ENCODE measurements at regions not wholly inside any gene's neighbourhood (a gene's known extent, or its start where the extent isn't known, plus 50 kb on each side); places are given as distances from the start of the nearest gene placed in this dataset.
"Not testable (repeated sequence)": the region's sequence is repeated elsewhere in the genome, so short reads cannot be mapped to it uniquely, and the experiment has no call there.

DNA sequence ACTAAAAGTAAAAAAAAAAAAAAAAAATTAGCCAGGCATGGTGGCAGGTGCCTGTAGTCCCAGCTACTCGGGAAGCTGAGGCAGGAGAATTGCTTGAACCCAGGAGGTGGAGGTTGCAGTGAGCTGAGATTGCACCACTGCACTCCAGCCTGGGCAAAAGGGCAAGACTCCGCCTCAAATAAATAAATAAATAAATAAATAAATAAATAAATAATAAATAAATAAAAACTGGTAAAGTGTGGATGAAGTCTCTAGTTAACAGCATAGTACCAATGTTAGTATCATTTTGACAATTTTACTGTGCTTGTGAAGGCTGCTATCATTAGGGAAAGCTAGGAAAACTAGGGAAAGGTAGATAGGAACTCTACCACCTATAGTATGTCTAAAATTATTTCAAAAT, 581.0 kb upstream of the ID4 start:
- not testable (repeated sequence) for H3K9me3 Mint-ChIP-seq; H3K4me1 Mint-ChIP-seq (ENCODE audit: low read depth); H3K36me3 Mint-ChIP-seq (ENCODE audit: insufficient read depth in 2 of 2); H3K27me3 Mint-ChIP-seq (ENCODE audit: low read depth); H3K27ac Mint-ChIP-seq; H3K4me3 Mint-ChIP-seq; DNase-seq; ATAC-seq (replicated peaks in 1 of 2)

DNA sequence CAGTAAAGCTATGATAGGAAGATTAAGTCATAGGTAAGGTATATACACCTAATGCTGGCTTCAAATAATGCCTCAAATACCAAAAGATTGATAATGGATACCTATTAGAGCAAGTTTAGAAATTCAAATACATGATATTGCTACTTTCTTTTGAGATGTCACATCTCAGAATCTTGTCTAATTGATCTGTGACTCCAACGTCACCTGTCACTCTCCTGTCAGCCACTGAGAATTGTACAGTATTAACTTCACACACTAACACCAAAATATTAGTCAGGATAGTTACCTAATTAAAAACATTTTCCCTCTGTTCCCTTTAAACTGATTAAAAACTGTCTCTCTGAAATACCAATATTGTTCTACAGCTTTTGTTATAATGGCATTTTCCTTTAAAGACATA, 575.5 kb upstream of the ID4 start:
- Mint-ChIP-seq H3K4me1 (ENCODE audit: low read depth) (no peaks in the 10 kb centered on the region), H3K9me3 (peaks cover 1 to 3% of the 10 kb centered on the region in 2 donors), H3K27ac (no peak overlapping the region), H3K4me3 (no peak overlapping the region), H3K27me3 (ENCODE audit: low read depth) (no peaks in the 10 kb centered on the region), H3K36me3 (ENCODE audit: insufficient read depth in 2 of 2) (no peaks in the 10 kb centered on the region)
- no peak for ATAC-seq (replicated peaks in 1 of 2)
- no peak for DNase-seq

DNA sequence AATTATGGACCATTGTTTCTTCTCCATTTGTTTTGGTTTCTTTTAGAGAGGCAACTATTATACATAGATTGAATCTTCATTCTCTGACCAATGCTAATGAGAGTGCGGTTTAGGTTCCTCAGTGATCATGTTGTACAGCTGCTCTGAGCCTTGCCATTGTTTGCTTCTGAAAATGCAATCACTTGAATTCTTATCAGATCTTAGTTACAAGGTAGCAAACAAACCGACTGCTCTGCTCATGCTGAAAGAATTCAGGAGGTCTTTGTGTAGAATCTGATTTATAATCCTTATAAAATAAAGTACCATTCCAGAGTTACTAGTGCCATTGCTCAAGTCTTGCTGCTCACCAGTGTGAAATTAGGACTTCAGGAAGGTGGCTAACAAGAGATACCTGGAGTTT, 569.1 kb upstream of the ID4 start:
- Mint-ChIP-seq H3K4me3 (no peak overlapping the region), H3K27me3 (ENCODE audit: low read depth) (no peaks in the 10 kb centered on the region), H3K36me3 (ENCODE audit: insufficient read depth in 2 of 2) (peaks cover 2 to 4% of the 10 kb centered on the region in 2 donors), H3K27ac (no peak overlapping the region), H3K4me1 (ENCODE audit: low read depth) (no peaks in the 10 kb centered on the region), H3K9me3 (peaks cover 4 to 7% of the 10 kb centered on the region in 2 donors)
- no peak for ATAC-seq (replicated peaks in 1 of 2)
- DNase-seq, result no peak

DNA sequence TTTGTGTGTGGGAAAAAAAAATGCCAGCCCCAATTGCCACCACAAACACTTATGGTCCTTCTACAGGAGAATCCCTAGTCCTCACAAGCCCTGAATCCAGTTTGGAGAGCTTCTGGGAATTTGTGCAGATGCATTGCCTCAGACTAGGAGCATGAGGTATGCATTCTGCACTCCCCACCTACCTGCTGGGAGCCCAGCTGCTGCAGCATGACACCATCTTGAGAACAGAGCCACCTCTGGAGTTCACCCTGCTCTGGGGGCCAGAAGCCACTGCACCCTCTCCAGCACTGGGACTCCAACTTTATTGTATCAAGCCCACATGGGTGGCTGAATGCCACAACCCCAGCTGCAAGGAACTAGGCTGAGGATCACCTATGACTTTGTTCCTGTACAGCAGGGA, 568.5 kb upstream of the ID4 start:
- no peaks in the 10 kb centered on the region for H3K4me1 Mint-ChIP-seq (ENCODE audit: low read depth)
- no peak overlapping the region for H3K4me3 Mint-ChIP-seq
- DNase-seq (no peak), ATAC-seq (replicated peaks in 1 of 2) (no peak)
- no peaks in the 10 kb centered on the region for H3K27me3 Mint-ChIP-seq (ENCODE audit: low read depth)
- peaks cover 5 to 7% of the 10 kb centered on the region in 2 donors for H3K9me3 Mint-ChIP-seq
- peaks cover 2 to 4% of the 10 kb centered on the region in 2 donors for H3K36me3 Mint-ChIP-seq (ENCODE audit: insufficient read depth in 2 of 2)
- no peak overlapping the region for H3K27ac Mint-ChIP-seq

DNA sequence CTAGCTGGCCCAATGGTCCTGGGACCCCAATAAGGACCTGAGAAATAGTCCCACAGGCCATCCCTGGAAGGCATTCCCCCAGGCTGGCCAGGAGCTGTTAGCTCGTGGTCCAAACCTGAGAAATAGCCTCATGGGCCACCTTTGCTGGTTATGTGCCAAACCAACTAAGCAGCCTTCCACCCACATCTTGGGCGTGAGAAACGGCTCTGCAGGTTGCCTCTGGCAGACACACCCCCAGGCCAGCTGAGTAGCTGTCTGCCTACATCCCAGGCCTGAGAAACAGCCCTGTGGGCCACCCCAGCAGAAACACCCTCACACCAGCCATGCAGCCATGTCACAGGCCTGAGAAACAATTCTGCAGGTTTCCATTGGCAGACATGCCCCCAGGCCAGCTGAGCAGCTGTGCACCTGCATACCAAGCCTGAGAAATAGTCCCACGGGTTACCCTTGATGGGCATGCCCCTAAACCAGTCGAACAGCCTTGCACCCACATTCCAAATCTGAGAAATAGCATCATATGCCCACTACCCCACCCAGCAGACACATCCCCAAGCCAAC, 567.8 kb upstream of the ID4 start:
- peaks cover 2 to 4% of the 10 kb centered on the region in 2 donors for H3K36me3 Mint-ChIP-seq (ENCODE audit: insufficient read depth in 2 of 2)
- ATAC-seq (replicated peaks in 1 of 2) (no peak), DNase-seq (no peak)
- no peak overlapping the region for H3K4me3 Mint-ChIP-seq
- H3K27me3 Mint-ChIP-seq (ENCODE audit: low read depth), result no peaks in the 10 kb centered on the region
- H3K9me3 Mint-ChIP-seq, result peaks cover 5 to 7% of the 10 kb centered on the region in 2 donors
- no peak overlapping the region for H3K27ac Mint-ChIP-seq
- no peaks in the 10 kb centered on the region for H3K4me1 Mint-ChIP-seq (ENCODE audit: low read depth)

DNA sequence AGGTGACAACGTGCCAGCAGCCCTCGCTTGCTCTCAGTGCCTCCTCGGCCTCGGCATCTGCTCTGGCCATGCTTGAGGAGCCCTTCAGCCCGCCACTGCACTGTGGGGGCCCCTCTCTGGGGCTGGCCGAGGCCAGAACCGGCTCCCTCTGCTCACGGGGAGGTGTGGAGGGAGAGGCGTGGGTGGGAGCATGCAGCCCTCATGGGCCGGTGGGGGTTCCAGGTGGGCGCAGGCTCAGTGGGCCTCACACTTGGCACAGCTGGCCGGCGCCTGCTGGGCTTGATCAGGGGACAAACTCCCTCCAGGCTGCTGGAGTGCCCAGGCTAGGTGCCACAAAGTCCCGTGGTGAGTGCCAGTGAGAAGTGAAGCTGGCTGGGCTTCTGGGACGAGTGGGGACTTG, 566.6 kb upstream of the ID4 start:
- Mint-ChIP-seq H3K36me3 (ENCODE audit: insufficient read depth in 2 of 2) (peaks cover 2 to 4% of the 10 kb centered on the region in 2 donors), H3K27ac (no peak overlapping the region), H3K4me3 (no peak overlapping the region), H3K9me3 (peaks cover 5 to 7% of the 10 kb centered on the region in 2 donors), H3K27me3 (ENCODE audit: low read depth) (no peaks in the 10 kb centered on the region), H3K4me1 (ENCODE audit: low read depth) (no peaks in the 10 kb centered on the region)
- no peak for ATAC-seq (replicated peaks in 1 of 2)
- DNase-seq, result no peak

DNA sequence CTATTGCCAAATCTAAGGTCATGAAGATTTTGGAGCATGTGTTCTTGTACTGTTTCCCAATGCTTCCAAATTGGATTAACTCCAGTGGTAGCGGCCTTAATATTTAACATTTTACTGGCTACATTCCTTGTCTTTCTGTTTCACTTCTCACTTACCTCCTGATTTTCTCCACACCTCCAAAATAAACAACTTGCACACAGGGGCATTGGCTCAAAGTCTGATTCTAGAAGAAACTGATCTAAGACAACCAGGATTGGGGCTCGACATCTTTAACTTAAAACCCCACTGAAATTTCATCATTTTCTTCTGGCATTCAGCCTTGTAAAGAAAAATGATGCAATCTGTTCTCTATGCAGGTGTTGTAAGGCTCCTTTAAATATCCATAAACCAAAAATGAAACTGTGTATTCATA, 557.9 kb upstream of the ID4 start:
- Mint-ChIP-seq H3K4me1 (ENCODE audit: low read depth) (no peaks in the 10 kb centered on the region), H3K36me3 (ENCODE audit: insufficient read depth in 2 of 2) (no peaks in the 10 kb centered on the region), H3K4me3 (no peak overlapping the region), H3K27me3 (ENCODE audit: low read depth) (no peaks in the 10 kb centered on the region), H3K9me3 (peaks cover 7 to 9% of the 10 kb centered on the region in 2 donors), H3K27ac (no peak overlapping the region)
- ATAC-seq (replicated peaks in 1 of 2) (no peak), DNase-seq (no peak)

DNA sequence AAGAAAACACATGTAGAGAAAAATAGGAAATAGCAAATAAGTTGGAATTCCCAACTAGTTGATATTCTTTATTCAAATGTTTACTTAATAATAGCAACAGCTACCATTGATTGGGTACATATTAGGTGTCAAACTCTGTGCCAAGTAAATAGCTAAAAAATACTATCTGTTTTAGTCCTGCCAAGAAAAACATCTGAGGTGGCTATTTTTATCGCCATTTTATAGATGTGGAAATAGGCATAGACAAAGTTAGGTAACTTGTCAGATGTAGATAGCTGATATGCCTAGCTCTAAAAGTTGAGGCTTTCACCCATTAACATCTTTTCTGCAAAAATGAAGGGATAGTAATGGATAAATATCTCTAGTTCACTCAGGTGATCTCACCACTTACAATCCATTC, 549.2 kb upstream of the ID4 start:
- no peak for ATAC-seq (replicated peaks in 1 of 2)
- Mint-ChIP-seq H3K4me3 (no peak overlapping the region), H3K4me1 (ENCODE audit: low read depth) (no peaks in the 10 kb centered on the region), H3K9me3 (peaks cover 0 to 1% of the 10 kb centered on the region in 2 donors), H3K36me3 (ENCODE audit: insufficient read depth in 2 of 2) (no peaks in the 10 kb centered on the region), H3K27me3 (ENCODE audit: low read depth) (no peaks in the 10 kb centered on the region), H3K27ac (no peak overlapping the region)
- DNase-seq, result no peak

DNA sequence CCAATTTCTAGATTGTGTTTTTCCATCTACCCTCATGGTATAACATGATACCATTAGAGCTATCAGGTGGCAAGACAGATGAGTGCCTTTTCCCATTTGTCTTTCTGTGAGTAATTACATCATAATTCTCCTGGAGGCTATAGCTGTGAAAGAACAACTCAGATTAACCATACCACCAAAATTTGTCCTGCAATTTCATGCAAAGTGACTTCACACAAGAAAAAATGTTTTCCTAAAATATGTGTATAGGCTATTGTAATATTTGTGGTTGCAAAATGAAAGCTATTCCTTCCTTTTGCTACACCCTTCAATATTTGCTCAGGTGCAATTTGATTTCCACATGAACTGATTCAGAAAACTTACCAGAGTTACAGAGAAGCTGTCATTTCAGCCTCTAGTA, 547.7 kb upstream of the ID4 start:
- Mint-ChIP-seq H3K4me3 (no peak overlapping the region), H3K36me3 (ENCODE audit: insufficient read depth in 2 of 2) (no peaks in the 10 kb centered on the region), H3K27ac (no peak overlapping the region), H3K9me3 (peaks cover 0 to 1% of the 10 kb centered on the region in 2 donors), H3K27me3 (ENCODE audit: low read depth) (no peaks in the 10 kb centered on the region), H3K4me1 (ENCODE audit: low read depth) (no peaks in the 10 kb centered on the region)
- no peak for ATAC-seq (replicated peaks in 1 of 2)
- no peak for DNase-seq

DNA sequence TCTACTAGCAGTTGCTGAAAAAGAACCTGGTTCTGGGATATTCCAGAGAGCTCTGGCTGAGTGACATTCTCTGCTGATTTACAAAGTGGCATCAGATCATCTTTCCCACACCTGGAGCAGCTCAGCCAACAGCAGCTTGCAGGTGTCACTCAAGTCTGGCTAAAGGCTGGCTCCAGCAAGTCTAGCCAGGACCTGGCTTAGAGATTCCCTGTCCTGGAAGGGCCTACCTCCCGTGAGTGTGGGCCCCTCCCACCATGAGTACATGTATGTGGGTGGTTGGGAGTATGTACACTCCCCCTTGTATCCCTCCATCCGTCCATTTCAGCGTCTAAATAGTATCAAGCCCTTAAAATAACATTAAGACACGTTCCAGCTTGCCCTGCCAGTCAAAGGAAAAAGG, 539.3 kb upstream of the ID4 start:
- no peak for DNase-seq
- Mint-ChIP-seq H3K27me3 (ENCODE audit: low read depth) (no peaks in the 10 kb centered on the region), H3K9me3 (peaks cover 0 to 3% of the 10 kb centered on the region in 2 donors), H3K36me3 (ENCODE audit: insufficient read depth in 2 of 2) (no peaks in the 10 kb centered on the region), H3K4me3 (no peak overlapping the region), H3K4me1 (ENCODE audit: low read depth) (no peaks in the 10 kb centered on the region), H3K27ac (no peak overlapping the region)
- no peak for ATAC-seq (replicated peaks in 1 of 2)

DNA sequence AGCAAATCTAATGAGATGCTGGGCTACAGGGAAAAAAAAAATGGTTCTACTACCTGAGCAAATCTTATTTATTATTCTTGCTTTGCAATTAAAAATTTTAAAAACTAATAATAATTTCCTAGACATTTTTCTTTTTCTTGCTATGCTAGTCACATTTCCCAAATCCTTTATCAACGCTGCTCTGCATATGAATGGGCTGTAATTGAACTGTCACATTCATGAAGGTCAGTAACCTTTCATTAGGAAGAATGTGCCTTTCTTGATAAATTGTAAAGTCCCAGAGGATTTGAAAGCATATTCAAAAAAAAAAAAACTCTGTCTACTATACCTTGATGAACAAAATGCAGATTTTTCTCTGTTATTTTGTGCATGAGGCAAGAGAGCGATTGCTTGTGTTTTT, 538.7 kb upstream of the ID4 start:
- ATAC-seq (replicated peaks in 1 of 2) (no peak), DNase-seq (no peak)
- no peaks in the 10 kb centered on the region for H3K36me3 Mint-ChIP-seq (ENCODE audit: insufficient read depth in 2 of 2)
- no peak overlapping the region for H3K4me3 Mint-ChIP-seq
- H3K27ac Mint-ChIP-seq, result no peak overlapping the region
- no peaks in the 10 kb centered on the region for H3K27me3 Mint-ChIP-seq (ENCODE audit: low read depth)
- peaks cover 0 to 3% of the 10 kb centered on the region in 2 donors for H3K9me3 Mint-ChIP-seq
- no peaks in the 10 kb centered on the region for H3K4me1 Mint-ChIP-seq (ENCODE audit: low read depth)

DNA sequence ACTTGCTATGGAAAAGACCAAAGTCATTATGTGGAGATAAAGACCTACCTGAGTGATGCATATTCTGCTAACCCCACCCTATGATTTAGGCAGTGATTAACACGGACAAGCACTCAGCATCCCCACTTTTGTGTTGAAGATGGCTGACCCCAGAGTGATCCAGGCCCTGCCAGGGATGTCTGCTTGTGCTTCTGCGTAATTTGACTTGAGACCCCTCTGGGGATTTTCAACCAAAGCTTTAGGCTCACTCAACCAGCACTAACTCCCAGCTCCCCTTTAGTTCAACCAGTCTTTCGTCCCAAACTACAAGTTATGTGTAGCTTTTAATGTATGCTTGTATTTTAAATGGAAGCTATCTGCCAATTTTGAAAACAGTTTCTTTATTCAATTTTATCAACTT, 538.0 kb upstream of the ID4 start:
- Mint-ChIP-seq H3K27ac (no peak overlapping the region), H3K36me3 (ENCODE audit: insufficient read depth in 2 of 2) (no peaks in the 10 kb centered on the region), H3K27me3 (ENCODE audit: low read depth) (no peaks in the 10 kb centered on the region), H3K4me3 (no peak overlapping the region), H3K9me3 (peaks cover 0 to 3% of the 10 kb centered on the region in 2 donors), H3K4me1 (ENCODE audit: low read depth) (no peaks in the 10 kb centered on the region)
- DNase-seq (no peak), ATAC-seq (replicated peaks in 1 of 2) (no peak)

DNA sequence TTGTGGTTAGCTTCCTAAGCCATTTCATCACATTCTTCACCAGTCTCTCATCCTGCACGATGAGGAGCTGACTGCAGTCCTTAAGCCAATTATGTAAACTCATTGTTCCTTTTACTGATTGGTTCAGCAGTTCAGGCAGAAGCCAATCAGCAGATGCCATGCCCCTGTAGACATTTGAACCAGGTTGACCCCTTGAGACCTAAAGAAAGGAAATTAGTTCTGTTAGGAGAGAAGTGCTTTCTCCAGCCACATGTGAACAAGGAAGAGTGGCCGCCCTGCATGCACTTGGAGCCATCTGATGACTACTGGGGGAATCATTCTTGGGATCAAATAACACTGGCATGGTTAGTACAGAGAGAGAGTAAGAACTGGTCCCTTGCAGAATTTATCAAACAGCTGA, 535.2 kb upstream of the ID4 start:
- Mint-ChIP-seq H3K27me3 (ENCODE audit: low read depth) (no peaks in the 10 kb centered on the region), H3K4me3 (no peak overlapping the region), H3K4me1 (ENCODE audit: low read depth) (no peaks in the 10 kb centered on the region), H3K27ac (no peak overlapping the region), H3K9me3 (peaks cover 0 to 1% of the 10 kb centered on the region in 2 donors), H3K36me3 (ENCODE audit: insufficient read depth in 2 of 2) (no peaks in the 10 kb centered on the region)
- DNase-seq (no peak), ATAC-seq (replicated peaks in 1 of 2) (no peak)

DNA sequence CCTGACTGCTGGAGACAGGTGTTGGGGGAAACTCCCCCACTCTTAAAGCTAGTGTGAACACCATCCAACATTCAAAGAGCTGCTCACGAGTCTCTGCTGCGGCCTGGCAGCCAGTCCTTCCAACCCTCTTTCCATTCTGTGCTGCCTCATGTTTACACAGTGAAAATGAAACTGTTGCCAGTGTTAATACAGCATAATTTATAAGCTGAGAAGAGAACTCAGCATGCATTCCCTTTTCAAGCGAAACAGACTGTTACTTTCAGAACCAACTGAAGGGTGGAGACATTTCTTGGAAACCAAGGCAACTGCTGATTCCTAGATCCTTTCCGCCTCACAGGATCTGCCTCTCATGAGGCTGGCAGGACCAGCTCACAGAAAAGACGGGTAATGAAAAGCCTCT, 533.8 kb upstream of the ID4 start:
- Mint-ChIP-seq H3K4me1 (ENCODE audit: low read depth) (no peaks in the 10 kb centered on the region), H3K27ac (no peak overlapping the region), H3K27me3 (ENCODE audit: low read depth) (no peaks in the 10 kb centered on the region), H3K36me3 (ENCODE audit: insufficient read depth in 2 of 2) (no peaks in the 10 kb centered on the region), H3K9me3 (peaks cover 0 to 1% of the 10 kb centered on the region in 2 donors), H3K4me3 (no peak overlapping the region)
- DNase-seq, result no peak
- ATAC-seq (replicated peaks in 1 of 2), result no peak

Measured in activated T-cell treated with anti-CD3 and anti-CD28 coated beads, Interleukin-2, amount 50 U/mL, for 72 hours (primary cell).